DMS53 treated with DMSO at 0.1 percent for 48 hours (cell line): ENCODE measurements at regions not wholly inside any gene's neighbourhood (a gene's known extent, or its start where the extent isn't known, plus 50 kb on each side); places are given as distances from the start of the nearest gene placed in this dataset.
"Not testable (repeated sequence)": the region's sequence is repeated elsewhere in the genome, so short reads cannot be mapped to it uniquely, and the experiment has no call there.

Source experiments
- DNase-seq: peaks from one replicate; lab custom pipeline; 2025; ENCODE audit not compliant: unreplicated experiment; lab: John Stamatoyannopoulos, UW

DNA sequence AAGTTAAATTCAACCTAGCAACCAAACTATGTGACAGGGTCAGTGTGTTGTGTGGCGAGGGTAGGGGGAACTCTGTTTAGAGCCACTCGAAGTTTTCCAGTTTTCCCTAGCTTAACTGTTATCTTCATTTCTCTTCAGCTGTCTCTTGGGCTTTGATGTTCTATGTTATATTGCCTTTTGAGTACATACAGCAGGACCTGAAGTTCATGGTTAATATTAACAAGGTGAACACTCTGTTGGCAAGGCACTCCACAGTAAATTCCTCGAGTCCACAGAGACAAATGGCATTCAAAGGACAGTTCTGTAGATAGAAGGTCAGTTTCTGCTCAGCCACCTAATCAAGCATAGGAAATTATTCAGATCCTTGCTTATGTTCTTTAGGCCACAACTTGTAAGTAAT lies 147.9 kb upstream of the DPH6 start:
- no peak for DNase-seq

DNA sequence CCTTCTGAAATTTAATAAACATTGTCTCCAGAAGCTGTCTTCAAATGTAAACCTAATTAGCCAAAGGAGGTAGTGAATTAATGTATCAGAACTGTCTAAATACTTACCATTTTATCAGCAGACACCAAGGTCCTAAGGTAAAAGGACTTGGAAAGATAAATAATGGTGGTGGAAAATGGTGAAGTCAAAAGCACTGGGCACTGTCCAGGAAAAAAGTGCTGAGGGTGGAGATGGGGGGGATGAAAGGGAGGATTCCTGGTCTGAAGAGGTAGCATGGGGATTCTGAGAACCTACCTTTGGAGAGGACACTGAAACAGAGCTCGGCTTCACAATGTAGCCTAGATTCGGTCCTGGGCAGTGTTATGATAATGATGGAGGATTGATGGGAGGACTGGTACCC lies 149.0 kb upstream of the DPH6 start:
- DNase-seq: no peak

- DNase-seq: no peak
Observed at GRCh38 chr15:35696767-35697231, 150.8 kb upstream of the DPH6 start.

DNA sequence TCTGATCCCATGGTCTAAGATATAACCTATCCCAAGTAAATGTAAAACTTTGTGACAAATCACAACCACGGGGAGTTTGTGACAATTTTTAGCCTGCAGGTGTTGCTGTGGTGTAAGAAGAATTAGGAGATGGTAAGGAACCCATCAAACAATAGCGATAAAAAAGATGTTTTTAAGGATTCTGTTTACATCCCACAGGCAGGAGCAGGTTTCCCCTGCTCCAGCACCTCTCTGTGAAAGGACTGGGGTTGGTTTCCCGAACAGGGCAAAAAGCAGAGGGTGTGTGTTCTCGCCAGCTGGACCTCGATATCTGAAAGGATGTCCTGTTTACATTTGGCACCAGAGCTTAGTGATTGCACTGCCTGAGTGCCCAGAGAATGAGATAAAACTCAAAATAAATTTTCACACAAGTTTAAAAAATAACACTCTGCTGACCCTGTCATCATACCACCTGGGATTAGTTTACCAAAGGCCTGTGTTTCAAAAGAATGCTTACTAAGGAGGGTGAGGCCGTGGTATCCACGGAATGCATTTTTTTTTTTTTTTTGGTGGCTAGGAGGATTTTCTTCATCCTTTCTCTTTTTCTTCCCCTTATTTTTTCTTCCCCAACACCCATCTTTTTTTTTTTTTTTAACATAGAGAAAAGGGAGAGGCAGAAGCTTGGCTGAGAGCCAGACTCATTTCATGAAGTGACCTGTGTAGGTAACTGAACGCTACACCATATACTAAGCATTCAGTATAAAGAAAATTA lies 151.8 kb upstream of the DPH6 start:
- no peak for DNase-seq

GRCh38 chr15:35698331-35698730 lies 152.4 kb upstream of the DPH6 start:
- DNase-seq: no peak

DNA sequence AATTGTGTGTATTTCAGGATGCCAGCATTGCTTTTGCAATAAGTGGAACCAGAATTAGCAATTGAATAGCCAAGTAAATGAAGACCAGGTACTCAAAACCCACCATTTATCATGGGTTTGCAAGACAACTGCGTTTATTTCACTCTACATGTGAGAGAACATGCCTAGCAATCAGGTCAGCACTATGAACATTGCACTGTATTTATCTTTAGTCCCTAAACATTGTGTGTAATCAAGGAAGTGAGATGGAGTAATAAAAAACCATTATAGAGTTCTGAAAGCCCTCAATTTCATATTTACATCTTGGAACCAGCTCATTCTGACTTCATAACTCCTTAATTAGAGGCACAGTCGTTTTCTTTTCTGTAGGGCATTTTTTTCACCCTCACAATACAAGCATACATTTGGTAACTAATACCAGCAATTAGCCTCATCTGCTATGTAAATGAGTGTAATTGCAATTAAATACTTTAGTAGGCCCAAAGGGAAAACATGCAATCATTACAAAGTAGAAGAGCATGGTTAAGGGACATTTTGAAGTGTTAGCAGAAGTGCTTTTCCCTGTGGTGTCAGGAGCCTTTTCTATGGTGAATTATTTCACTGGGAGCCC lies 153.1 kb upstream of the DPH6 start:
- DNase-seq: no peak

- DNase-seq: not testable (repeated sequence)
Observed at GRCh38 chr15:35700091-35700593, 154.2 kb upstream of the DPH6 start.

DNA sequence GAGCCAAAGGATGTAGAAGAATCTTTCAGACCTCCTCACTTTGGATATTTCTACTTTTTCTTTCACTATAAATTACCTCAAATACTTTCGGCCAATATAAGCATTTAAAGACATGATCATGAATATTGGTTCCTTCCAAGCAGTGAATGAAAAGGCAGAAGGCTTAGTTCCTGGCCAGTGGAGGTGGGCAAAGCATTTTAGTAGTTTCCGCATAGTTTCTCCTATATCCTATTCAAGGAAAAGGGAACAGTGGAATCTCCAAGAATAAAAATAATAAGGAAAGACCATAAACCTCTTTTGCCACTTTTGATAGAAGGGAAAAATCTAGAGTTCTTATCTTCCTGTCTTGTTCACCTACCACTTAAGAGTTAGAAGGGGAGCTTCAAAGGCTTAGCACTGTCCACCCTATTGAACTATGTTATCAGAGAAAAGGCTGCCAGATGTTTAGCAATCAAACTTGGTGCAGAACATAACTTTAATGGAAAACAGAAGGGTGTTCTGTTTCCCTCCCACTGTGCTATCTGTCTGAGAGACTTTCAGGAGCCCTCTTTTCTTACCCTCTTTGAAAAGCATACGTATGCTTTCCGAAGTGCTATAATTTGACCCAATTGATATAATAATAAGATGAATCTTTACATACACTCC lies 155.6 kb upstream of the DPH6 start:
- no peak for DNase-seq

DNA sequence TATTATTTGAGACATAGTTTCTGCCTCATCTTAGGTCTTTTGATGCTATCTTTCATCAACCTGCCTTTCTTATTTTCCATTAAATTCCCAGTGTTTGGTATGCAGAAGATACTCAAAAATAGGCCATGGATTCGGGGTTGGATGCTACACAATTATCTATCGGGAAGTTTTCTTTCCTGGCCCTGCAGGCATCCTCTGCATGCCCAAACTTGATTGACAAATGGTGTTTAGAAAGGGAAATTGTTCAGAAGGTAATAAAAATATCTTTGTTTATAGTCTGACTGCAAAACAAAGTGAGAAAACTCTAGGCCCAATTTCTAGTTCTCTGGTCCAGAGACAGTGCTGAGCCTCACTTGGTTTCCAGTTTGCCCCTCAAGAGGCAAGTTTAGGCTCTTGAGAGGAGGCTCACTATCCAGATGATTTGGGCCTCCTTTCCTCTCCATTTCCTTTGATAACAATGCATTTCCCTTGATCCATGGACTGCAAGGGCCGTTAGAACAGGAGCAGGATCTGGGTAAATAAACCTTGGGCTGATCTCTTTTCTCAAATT lies 157.1 kb upstream of the DPH6 start:
- no peak for DNase-seq

GRCh38 chr15:35705030-35705883 lies 159.3 kb upstream of the DPH6 start:
- DNase-seq: no peak

- no peak for DNase-seq
Observed at GRCh38 chr15:35705884-35706585, 160.1 kb upstream of the DPH6 start.

DNA sequence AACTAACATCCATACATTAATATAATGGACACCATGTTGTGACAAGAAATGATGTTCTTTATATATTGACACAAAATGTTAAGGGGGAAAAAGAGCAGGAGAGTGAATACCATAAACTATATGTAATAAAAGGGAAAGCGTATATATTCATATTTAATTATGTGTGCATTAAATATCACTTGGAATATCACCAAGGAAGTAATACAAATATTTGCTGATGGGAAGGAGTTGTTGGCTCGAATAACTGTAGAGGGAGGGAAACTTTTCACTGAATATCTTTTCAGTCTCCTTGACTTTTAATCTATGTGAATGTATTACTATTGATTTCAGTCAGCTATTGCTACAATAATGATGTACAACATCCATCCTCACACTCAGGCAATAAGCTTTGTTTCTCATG lies 167.0 kb upstream of the DPH6 start:
- no peak for DNase-seq

GRCh38 chr15:35713733-35714132 lies 167.8 kb upstream of the DPH6 start:
- no peak for DNase-seq

DNA sequence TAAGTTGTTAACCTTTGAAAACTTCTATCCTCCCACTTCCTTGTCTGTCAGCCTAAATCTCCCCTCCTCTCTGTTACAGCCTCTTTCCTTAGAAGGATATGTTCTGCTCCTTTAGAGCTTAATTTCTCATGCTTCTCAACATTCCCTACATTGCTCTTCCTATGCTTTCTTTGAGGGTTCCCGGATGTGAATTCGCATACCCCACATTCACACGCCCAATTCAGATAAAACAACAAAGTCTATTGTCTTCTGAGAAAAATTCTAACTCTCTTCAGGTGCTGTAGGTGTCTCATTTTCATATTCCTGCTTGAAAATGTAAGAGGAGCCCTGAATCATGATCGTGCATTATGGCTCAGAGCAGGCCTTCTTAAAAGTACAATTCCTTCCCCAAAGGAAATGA lies 171.8 kb upstream of the DPH6 start:
- DNase-seq: no peak

DNA sequence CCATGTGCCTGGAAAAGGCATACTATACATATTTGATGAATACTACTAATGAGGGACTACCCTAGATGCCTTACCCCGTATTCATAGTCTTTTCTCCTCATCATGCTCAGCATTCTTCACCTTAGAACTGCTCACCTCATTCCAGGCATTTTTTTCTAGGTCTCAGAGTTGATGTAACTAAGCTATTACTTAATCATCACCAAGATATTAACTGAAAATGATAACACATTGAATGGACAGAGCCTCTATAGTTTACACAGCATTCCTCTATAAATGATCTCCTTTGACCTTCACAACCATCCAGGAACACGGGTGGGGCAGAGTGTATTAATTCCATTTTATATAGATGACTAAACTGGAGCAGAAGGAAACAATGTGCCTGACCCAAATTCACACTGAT lies 174.1 kb upstream of the DPH6 start:
- DNase-seq: no peak

DNA sequence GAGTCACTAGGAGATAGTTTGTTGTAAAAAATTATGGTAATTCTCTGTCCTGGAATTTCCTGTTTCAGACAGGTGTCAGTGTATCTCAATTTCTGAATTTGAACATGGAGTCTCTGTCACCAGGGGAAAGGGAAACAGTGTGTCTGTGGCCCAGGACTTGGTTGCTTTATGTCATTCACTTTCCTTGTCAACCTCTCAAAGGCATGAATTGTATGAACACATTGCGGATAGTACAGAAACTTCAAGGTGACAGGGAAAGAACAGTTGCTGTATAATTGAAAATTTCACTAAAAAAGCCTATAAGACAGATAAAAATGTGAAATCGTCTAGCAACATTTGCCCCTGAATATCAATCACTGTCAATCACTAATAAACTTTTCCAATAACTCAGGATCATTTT lies 175.0 kb upstream of the DPH6 start:
- DNase-seq: no peak

DNA sequence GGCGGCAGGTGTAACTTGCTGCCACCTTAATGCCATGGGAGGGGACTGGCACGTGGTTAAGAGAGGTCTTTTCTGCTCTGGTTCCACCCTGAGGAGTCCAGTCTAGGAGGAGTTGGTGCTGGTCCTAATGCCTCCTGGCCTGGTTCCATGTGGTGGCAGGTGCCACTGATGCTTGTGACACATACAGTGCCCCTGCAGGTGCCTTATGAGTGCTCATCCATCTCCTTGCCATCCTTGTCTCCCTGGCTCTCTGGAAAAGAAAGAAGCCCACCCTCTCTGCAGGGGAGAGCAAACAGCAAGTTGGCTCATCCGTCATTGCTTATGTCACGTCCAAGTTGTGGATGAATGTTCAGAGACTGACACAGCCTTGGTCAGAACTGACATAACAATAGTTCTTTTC lies 175.8 kb upstream of the DPH6 start:
- no peak for DNase-seq

DNA sequence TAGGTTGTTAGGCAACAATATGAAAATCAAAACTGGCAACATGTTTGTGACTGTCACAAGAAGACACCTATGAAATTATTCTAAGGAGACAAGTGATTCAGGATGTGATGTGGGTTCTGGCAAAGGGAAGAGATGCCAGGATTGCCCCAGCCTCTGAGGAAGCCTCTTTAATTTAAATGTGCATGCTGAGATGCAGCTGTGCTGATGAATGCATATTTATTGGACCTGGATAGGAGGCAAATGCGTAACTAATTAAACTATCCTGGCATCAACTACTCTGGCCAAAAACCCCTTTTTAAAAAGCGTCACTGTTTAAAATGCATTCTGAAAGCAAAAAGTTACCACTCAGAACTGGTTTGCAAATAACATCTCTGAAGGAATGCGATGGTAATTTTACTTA lies 176.5 kb upstream of the DPH6 start:
- DNase-seq: no peak

- no peak for DNase-seq
Observed at GRCh38 chr15:35723120-35723847, 177.3 kb upstream of the DPH6 start.

GRCh38 chr15:35723852-35724251 lies 177.9 kb upstream of the DPH6 start:
- DNase-seq: no peak
